ENCODE measurements at regions not wholly inside any gene's neighbourhood (a gene's known extent, or its start where the extent isn't known, plus 50 kb on each side); places are given as distances from the start of the nearest gene placed in this dataset.

DNA sequence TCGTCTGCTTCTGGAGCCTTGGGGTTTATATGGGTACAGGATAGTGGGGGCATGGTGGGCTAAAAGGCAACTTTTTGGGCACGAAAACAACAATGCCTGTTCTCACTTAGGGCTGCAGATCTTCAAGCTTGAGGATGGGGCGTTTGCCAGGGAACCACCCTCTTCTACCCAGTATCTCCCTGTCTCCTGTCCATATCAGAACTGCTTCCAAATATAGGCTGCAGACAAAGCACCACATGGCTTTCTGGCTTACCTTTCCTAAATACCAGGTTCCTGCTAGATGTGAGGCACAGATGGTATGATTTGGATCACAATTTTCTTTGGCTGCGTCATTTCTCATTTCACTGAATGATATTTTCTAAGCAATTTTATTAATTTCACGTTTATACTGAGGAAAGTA is 70.4 kb downstream of the CMAS start:
- Histone ChIP-seq H3K27ac (ENCODE audit: insufficient read length, low read depth, low read length) (no peak overlapping the region), H4K91ac (ENCODE audit: insufficient read length, low read depth, low read length) (no peak overlapping the region), H2BK20ac (ENCODE audit: low read depth, low read length, poor library complexity, severe bottlenecking) (no peak overlapping the region), H3K14ac (ENCODE audit: insufficient read depth, low read length) (no peak overlapping the region), H3K9ac (ENCODE audit: extremely low read depth, insufficient read length, low read length) (no peak overlapping the region), H2AFZ (ENCODE audit: low read length) (no peak overlapping the region), H2BK15ac (ENCODE audit: low read depth, low read length) (no peak overlapping the region), H3K79me2 (ENCODE audit: insufficient read depth, low read length) (no peaks in the 10 kb centered on the region), H3K4ac (ENCODE audit: low read depth, low read length) (no peak overlapping the region), H3K4me1 (ENCODE audit: insufficient read depth, low read length) (no peaks in the 10 kb centered on the region; the same call in 1 of the 2 replicates), H3K79me1 (ENCODE audit: insufficient read depth, low read depth, low read length, poor library complexity, severe bottlenecking) (no peaks in the 10 kb centered on the region), H4K20me1 (ENCODE audit: control insufficient read depth, insufficient read depth, insufficient read length) (no peaks in the 10 kb centered on the region), H3T11ph (ENCODE audit: low read length) (no peak overlapping the region), H2BK12ac (ENCODE audit: insufficient read length, low read depth, low read length) (no peak overlapping the region), H3K4me2 (ENCODE audit: insufficient read depth, insufficient read length, low read length) (no peak overlapping the region), H2BK120ac (ENCODE audit: low read depth, low read length, poor library complexity, severe bottlenecking) (no peak overlapping the region), H3K23ac (ENCODE audit: insufficient read length, low read depth, low read length) (no peak overlapping the region), H3K9me3 (ENCODE audit: control insufficient read depth, low read depth, low read length) (no peaks in the 10 kb centered on the region), H3K23me2 (ENCODE audit: insufficient read length, low read depth, low read length, poor library complexity, severe bottlenecking) (no peaks in the 10 kb centered on the region), H3K18ac (ENCODE audit: insufficient read length, low read depth, low read length) (no peak overlapping the region), H4K5ac (ENCODE audit: insufficient read length, low read depth, low read length) (no peak overlapping the region), H3K27me3 (ENCODE audit: insufficient read depth, low read length) (no peaks in the 10 kb centered on the region), H3K56ac (ENCODE audit: insufficient read length, low read depth, low read length) (no peak overlapping the region), H2BK5ac (ENCODE audit: insufficient read length, low read length) (no peak overlapping the region), H4K8ac (replicated peaks; ENCODE audit: insufficient read length, low read depth, low read length) (no peak overlapping the region), H2AK5ac (ENCODE audit: insufficient read length, low read length) (no peak overlapping the region)
- H3K27me3 Mint-ChIP-seq (ENCODE audit: low read depth): peaks cover 3% of the 10 kb centered on the region
- H3K36me3 Mint-ChIP-seq (ENCODE audit: insufficient read depth in 1 of 3, low read depth in 3 of 3): no peaks in the 10 kb centered on the region
- no peak overlapping the region for H3K4me3 Mint-ChIP-seq
- H3K27ac Mint-ChIP-seq: no peak overlapping the region
- no peak for DNase-seq
- TF ChIP-seq, protein P1, sequence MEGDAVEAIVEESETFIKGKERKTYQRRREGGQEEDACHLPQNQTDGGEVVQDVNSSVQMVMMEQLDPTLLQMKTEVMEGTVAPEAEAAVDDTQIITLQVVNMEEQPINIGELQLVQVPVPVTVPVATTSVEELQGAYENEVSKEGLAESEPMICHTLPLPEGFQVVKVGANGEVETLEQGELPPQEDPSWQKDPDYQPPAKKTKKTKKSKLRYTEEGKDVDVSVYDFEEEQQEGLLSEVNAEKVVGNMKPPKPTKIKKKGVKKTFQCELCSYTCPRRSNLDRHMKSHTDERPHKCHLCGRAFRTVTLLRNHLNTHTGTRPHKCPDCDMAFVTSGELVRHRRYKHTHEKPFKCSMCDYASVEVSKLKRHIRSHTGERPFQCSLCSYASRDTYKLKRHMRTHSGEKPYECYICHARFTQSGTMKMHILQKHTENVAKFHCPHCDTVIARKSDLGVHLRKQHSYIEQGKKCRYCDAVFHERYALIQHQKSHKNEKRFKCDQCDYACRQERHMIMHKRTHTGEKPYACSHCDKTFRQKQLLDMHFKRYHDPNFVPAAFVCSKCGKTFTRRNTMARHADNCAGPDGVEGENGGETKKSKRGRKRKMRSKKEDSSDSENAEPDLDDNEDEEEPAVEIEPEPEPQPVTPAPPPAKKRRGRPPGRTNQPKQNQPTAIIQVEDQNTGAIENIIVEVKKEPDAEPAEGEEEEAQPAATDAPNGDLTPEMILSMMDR (conservative IDR thresholded peaks at IDR 0.05): no peak
- H3K4me1 Mint-ChIP-seq: no peaks in the 10 kb centered on the region
- no peaks in the 10 kb centered on the region for H3K9me3 Mint-ChIP-seq
- no CpG with 5 or more reads among the region's 5 CpGs for WGBS (ENCODE audit: extremely low coverage, insufficient read length, low lambda C conversion rate)
